GM23338 (cell line): ENCODE measurements at regions not wholly inside any gene's neighbourhood (a gene's known extent, or its start where the extent isn't known, plus 50 kb on each side); places are given as distances from the start of the nearest gene placed in this dataset.
A peak's percentile ranks its signal among the peaks of the same experiment; 100 is the strongest.

Experiments
- ATAC-seq: fragments of 200-7000 bp; cut with Tn5 transposase; 3 replicates; pipeline ENCODE4 v1.9.1; 2020
- DNase-seq: peaks from one replicate; pipeline ENCODE4 v3.0.0-alpha.2; 2015; ENCODE audit warnings: low spot score
- H2AFZ ChIP-seq: fragments of 200-600 bp; sonication (generic); 2 replicates; pipeline ENCODE4 v1.8.0; 2016; ENCODE audit warnings: antibody characterized with exemption, mild to moderate bottlenecking, moderate library complexity
- H3F3A ChIP-seq: fragments of 200-600 bp; sonication (generic); replicated peaks from 2 replicates; pipeline ENCODE4 v1.8.0; 2017; ENCODE audit warnings: antibody characterized with exemption, mixed run types, low read depth
- H3K27ac ChIP-seq: fragments of 200-600 bp; sonication (generic); 2 replicates; pipeline ENCODE4 v1.6.1; 2016; ENCODE audit warnings: low read depth
- H3K27me3 ChIP-seq: fragments of 200-600 bp; sonication (generic); 2 replicates; pipeline ENCODE4 v1.8.0; 2016; ENCODE audit warnings: mild to moderate bottlenecking, mixed run types, moderate library complexity; ENCODE audit not compliant: insufficient read depth
- H3K36me3 ChIP-seq: fragments of 200-600 bp; sonication (generic); 2 replicates; pipeline ENCODE4 v1.8.0; 2016; ENCODE audit warnings: mild to moderate bottlenecking; ENCODE audit not compliant: insufficient read depth
- H3K4me1 ChIP-seq: fragments of 200-600 bp; sonication (generic); 2 replicates; pipeline ENCODE4 v1.8.0; 2016; ENCODE audit warnings: mild to moderate bottlenecking, moderate library complexity; ENCODE audit not compliant: insufficient read depth
- H3K4me2 ChIP-seq: fragments of 200-600 bp; sonication (generic); 2 replicates; pipeline ENCODE4 v1.7.1; 2017; ENCODE audit warnings: mixed run types
- H3K4me3 ChIP-seq: fragments of 200-600 bp; sonication (generic); 2 replicates; pipeline ENCODE4 v1.6.1; 2016; ENCODE audit warnings: mixed run types
- H3K79me2 ChIP-seq: fragments of 200-600 bp; sonication (generic); replicated peaks from 2 replicates; pipeline ENCODE4 v1.8.0; 2017; ENCODE audit warnings: mild to moderate bottlenecking; ENCODE audit not compliant: insufficient read depth
- H3K9me2 ChIP-seq: fragments of 200-600 bp; sonication (generic); 2 replicates; pipeline ENCODE4 v1.8.0; 2017; ENCODE audit not compliant: insufficient read depth
- H4K20me1 ChIP-seq: fragments of 200-600 bp; sonication (generic); replicated peaks from 2 replicates; pipeline ENCODE4 v1.8.0; 2017; ENCODE audit warnings: mild to moderate bottlenecking; ENCODE audit not compliant: insufficient read depth
- H3K27ac Mint-ChIP-seq: 2 replicates; pipeline ENCODE4 v1.8.0; 2020; ENCODE audit warnings: inconsistent platforms, mild to moderate bottlenecking, moderate library complexity, mixed read lengths
- H3K27me3 Mint-ChIP-seq: 3 replicates; pipeline ENCODE4 v1.8.0; 2022; ENCODE audit warnings: low read depth, mild to moderate bottlenecking, moderate library complexity, mixed read lengths, inconsistent platforms; ENCODE audit not compliant: insufficient read depth, poor library complexity
- H3K36me3 Mint-ChIP-seq: 3 replicates; pipeline ENCODE4 v1.8.0; 2021; ENCODE audit warnings: low read depth, mild to moderate bottlenecking, inconsistent platforms, moderate library complexity, mixed read lengths
- H3K4me1 Mint-ChIP-seq: 3 replicates; pipeline ENCODE4 v1.8.0; 2020; ENCODE audit warnings: mild to moderate bottlenecking, inconsistent platforms, mixed read lengths
- H3K4me3 Mint-ChIP-seq: 3 replicates; pipeline ENCODE4 v1.8.0; 2021; ENCODE audit warnings: moderate library complexity, mild to moderate bottlenecking, inconsistent platforms, mixed read lengths
- H3K9me3 Mint-ChIP-seq: 3 replicates; pipeline ENCODE4 v1.8.0; 2020; ENCODE audit warnings: moderate library complexity, mild to moderate bottlenecking, inconsistent platforms, mixed read lengths
- CREB1 ChIP-seq: fragments of 250-450 bp; sonication (Bioruptor Pico); IDR thresholded peaks from 2 replicates; pipeline ENCODE4 v1.5.0; 2020; ENCODE audit warnings: low read depth, mild to moderate bottlenecking, moderate library complexity
- EZH2 ChIP-seq: fragments of 200-600 bp; sonication (generic); IDR thresholded peaks from one replicate; pipeline ENCODE4 v1.8.0; 2017; ENCODE audit warnings: antibody characterized with exemption, mild to moderate bottlenecking, low read depth; ENCODE audit not compliant: unreplicated experiment
- EZH2phosphoT487 ChIP-seq: fragments of 200-600 bp; sonication (generic); IDR thresholded peaks from one replicate; pipeline ENCODE4 v1.8.1; 2018; ENCODE audit warnings: antibody characterized with exemption; ENCODE audit not compliant: unreplicated experiment
- JUNB ChIP-seq: IDR thresholded peaks from one replicate; pipeline ENCODE4 v1.6.1; 2016; ENCODE audit warnings: antibody characterized with exemption; ENCODE audit not compliant: unreplicated experiment
- NANOG ChIP-seq: IDR thresholded peaks from 2 replicates; pipeline ENCODE4 v1.6.1; 2016; ENCODE audit warnings: antibody characterized with exemption, borderline replicate concordance
- ZNF114 ChIP-seq: fragments of 250-450 bp; sonication (Bioruptor Pico); IDR thresholded peaks from 2 replicates; pipeline ENCODE4 v1.5.0; 2020; ENCODE audit warnings: mild to moderate bottlenecking, moderate library complexity
- TF ChIP-seq, protein P1 (sequence below): IDR thresholded peaks from one replicate; pipeline ENCODE4 v1.6.1; 2018; ENCODE audit warnings: antibody characterized with exemption; ENCODE audit not compliant: unreplicated experiment
- TF ChIP-seq, protein P2 (sequence below), 2 experiments: fragments of 200-600 bp in 1 of 2; sonication (generic) in 1 of 2; conservative IDR thresholded peaks; 2 replicates each; pipeline versions ENCODE4 v1.5.1 to v1.6.1; 2016 to 2017; ENCODE audit warnings: antibody characterized with exemption in 2 of 2, low read depth in 2 of 2, mild to moderate bottlenecking in 2 of 2, moderate library complexity in 1 of 2

DNA sequence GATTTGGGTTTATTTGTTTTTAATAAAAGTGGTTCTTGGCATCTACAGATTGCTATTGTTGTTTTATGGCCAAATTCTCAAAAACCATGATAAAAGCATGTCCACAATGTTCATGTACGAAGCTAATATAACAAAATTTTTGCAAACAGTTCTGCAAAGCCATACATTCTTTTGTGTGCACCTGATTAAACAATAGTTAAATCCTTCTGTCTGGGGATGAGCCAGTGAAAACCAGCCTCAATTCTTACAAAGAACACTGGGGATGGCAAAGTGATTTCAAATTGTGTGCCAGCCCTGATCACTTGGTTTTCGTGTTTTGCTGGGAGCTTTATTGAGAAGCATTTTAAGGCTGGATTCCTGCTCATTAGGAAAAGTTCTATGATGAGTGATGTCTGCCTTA is 149.1 kb upstream of the MAGI3 start (continued):
- no peak for TF ChIP-seq CREB1 (CRISPR knock-in tag)

DNA sequence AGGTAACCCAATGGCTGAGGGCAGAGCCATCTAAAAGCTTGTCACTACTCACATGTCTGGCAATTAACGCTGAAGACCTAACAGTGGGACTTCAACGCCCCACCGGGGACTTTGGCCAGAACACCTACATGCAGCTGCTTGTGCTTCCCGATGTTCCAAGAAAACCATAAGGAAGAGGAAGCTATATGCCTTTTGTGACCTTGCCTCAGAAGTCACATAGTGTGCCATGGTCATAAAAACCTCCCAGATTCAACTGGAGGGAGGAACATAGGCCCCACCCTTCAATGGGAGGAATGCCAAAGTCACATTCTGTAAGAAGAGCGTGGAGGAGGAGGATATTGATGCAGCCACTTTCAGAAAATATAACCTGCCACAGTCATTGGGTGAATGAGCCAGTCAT is 147.8 kb upstream of the MAGI3 start:
- H2AFZ ChIP-seq, result peak overlapping the region; percentile 80; the same call in 1 of the 2 replicates
- no peaks in the 10 kb centered on the region for H4K20me1 ChIP-seq
- Mint-ChIP-seq H3K9me3 (no peaks in the 10 kb centered on the region), H3K4me1 (peaks cover 5% of the 10 kb centered on the region; the same call in 2 of the 3 replicates), H3K36me3 (no peaks in the 10 kb centered on the region), H3K27ac (no peak overlapping the region), H3K27me3 (peaks cover 1% of the 10 kb centered on the region), H3K4me3 (no peak overlapping the region)
- DNase-seq (no peak), ATAC-seq (no peak)
- H3K27me3 ChIP-seq, result no peaks in the 10 kb centered on the region
- H3K27ac ChIP-seq, result no peak overlapping the region
- H3K79me2 ChIP-seq, result no peaks in the 10 kb centered on the region
- H3F3A ChIP-seq, result no peaks in the 10 kb centered on the region
- no peak for TF ChIP-seq JUNB
- TF ChIP-seq EZH2phosphoT487, result no peak
- H3K4me3 ChIP-seq, result no peak overlapping the region
- H3K4me2 ChIP-seq, result no peak overlapping the region
- H3K9me2 ChIP-seq, result peaks cover 6% of the 10 kb centered on the region; the same call in 1 of the 2 replicates
- no peaks in the 10 kb centered on the region; the same call in 1 of the 2 replicates for H3K36me3 ChIP-seq
- H3K4me1 ChIP-seq, result no peaks in the 10 kb centered on the region

DNA sequence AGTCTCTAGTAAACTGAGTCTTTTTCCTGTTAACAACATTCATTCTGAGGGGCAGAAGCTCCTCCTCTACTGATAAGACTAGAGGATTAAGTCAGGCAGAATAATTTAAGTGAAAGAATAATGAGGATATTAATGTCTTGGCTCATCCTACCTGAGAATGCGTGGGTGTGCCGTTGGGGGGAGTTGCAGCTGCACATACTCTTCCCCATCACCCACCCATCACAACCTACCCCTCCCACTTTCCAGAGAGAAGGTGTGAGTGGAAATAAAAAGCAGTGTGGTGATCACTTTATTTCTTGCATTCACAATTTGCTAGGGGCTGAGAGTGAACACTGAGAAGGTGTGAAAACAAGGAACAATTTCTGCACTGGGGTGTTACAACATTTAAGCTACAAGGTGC is 146.8 kb upstream of the MAGI3 start:
- Histone ChIP-seq H3K27me3 (no peaks in the 10 kb centered on the region), H4K20me1 (no peaks in the 10 kb centered on the region), H3K4me2 (no peak overlapping the region), H2AFZ (no peak overlapping the region), H3K9me2 (0 out of 2 replicates have a peak, but pooled peaks cover 1% of the 10 kb centered on the region), H3K4me1 (no peaks in the 10 kb centered on the region), H3K79me2 (no peaks in the 10 kb centered on the region), H3K36me3 (no peaks in the 10 kb centered on the region; the same call in 1 of the 2 replicates), H3K4me3 (no peak overlapping the region), H3F3A (no peaks in the 10 kb centered on the region), H3K27ac (no peak overlapping the region)
- Mint-ChIP-seq H3K4me1 (peaks cover 9% of the 10 kb centered on the region; the same call in 2 of the 3 replicates), H3K36me3 (no peaks in the 10 kb centered on the region), H3K27ac (no peak overlapping the region), H3K4me3 (no peak overlapping the region), H3K9me3 (no peaks in the 10 kb centered on the region), H3K27me3 (peaks cover 1% of the 10 kb centered on the region)
- no peak for ATAC-seq
- no peak for TF ChIP-seq NANOG
- TF ChIP-seq ZNF114, result no peak
- no peak for TF ChIP-seq EZH2
- TF ChIP-seq CREB1 (CRISPR knock-in tag), result no peak
- TF ChIP-seq, protein P1, sequence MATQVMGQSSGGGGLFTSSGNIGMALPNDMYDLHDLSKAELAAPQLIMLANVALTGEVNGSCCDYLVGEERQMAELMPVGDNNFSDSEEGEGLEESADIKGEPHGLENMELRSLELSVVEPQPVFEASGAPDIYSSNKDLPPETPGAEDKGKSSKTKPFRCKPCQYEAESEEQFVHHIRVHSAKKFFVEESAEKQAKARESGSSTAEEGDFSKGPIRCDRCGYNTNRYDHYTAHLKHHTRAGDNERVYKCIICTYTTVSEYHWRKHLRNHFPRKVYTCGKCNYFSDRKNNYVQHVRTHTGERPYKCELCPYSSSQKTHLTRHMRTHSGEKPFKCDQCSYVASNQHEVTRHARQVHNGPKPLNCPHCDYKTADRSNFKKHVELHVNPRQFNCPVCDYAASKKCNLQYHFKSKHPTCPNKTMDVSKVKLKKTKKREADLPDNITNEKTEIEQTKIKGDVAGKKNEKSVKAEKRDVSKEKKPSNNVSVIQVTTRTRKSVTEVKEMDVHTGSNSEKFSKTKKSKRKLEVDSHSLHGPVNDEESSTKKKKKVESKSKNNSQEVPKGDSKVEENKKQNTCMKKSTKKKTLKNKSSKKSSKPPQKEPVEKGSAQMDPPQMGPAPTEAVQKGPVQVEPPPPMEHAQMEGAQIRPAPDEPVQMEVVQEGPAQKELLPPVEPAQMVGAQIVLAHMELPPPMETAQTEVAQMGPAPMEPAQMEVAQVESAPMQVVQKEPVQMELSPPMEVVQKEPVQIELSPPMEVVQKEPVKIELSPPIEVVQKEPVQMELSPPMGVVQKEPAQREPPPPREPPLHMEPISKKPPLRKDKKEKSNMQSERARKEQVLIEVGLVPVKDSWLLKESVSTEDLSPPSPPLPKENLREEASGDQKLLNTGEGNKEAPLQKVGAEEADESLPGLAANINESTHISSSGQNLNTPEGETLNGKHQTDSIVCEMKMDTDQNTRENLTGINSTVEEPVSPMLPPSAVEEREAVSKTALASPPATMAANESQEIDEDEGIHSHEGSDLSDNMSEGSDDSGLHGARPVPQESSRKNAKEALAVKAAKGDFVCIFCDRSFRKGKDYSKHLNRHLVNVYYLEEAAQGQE, result no peak
- TF ChIP-seq, protein P2, sequence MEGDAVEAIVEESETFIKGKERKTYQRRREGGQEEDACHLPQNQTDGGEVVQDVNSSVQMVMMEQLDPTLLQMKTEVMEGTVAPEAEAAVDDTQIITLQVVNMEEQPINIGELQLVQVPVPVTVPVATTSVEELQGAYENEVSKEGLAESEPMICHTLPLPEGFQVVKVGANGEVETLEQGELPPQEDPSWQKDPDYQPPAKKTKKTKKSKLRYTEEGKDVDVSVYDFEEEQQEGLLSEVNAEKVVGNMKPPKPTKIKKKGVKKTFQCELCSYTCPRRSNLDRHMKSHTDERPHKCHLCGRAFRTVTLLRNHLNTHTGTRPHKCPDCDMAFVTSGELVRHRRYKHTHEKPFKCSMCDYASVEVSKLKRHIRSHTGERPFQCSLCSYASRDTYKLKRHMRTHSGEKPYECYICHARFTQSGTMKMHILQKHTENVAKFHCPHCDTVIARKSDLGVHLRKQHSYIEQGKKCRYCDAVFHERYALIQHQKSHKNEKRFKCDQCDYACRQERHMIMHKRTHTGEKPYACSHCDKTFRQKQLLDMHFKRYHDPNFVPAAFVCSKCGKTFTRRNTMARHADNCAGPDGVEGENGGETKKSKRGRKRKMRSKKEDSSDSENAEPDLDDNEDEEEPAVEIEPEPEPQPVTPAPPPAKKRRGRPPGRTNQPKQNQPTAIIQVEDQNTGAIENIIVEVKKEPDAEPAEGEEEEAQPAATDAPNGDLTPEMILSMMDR (conservative IDR thresholded peaks at IDR 0.05; ENCODE audit: low read depth in 2 of 2), result no peak
- no peak for TF ChIP-seq EZH2phosphoT487
- no peak for DNase-seq
